Colonic mucosa (tissue), 4 donors: ENCODE measurements at regions not wholly inside any gene's neighbourhood (a gene's known extent, or its start where the extent isn't known, plus 50 kb on each side); places are given as distances from the start of the nearest gene placed in this dataset.

ENCODE experiments used
- DNase-seq: peaks from one replicate; pipeline ENCODE4 v3.0.0-alpha.2; 2020
- H3K27ac ChIP-seq: fragments of 200-600 bp; one replicate; pipeline ENCODE4 v1.8.0; 2021
- H3K27me3 ChIP-seq: fragments of 200-600 bp; one replicate; pipeline ENCODE4 v1.8.0; 2021
- H3K36me3 ChIP-seq: fragments of 200-600 bp; one replicate; pipeline ENCODE4 v1.8.0; 2021
- H3K4me1 ChIP-seq: fragments of 200-600 bp; one replicate; pipeline ENCODE4 v1.8.0; 2021; ENCODE audit warnings: mild to moderate bottlenecking
- H3K4me3 ChIP-seq: fragments of 200-600 bp; one replicate; pipeline ENCODE4 v1.8.0; 2021
- H3K9ac ChIP-seq, 2 donors: one replicate each; pipeline ENCODE4 v1.7.0; 2013; ENCODE audit warnings: control low read depth in 2 of 2, low read depth in 2 of 2, low read length in 2 of 2
- H3K9me3 ChIP-seq: fragments of 200-600 bp; one replicate; pipeline ENCODE4 v1.8.0; 2021
- CTCF ChIP-seq: fragments of 200-600 bp; IDR thresholded peaks from one replicate; pipeline ENCODE4 v1.8.0; 2022; ENCODE audit warnings: antibody characterized with exemption, mild to moderate bottlenecking
- intact Hi-C: fragments of 100-400 bp; cut with DNase I; formaldehyde crosslinking; loops from one replicate; pipeline ENCODE4 v1.14.1; 2022
- donor health status: healthy.
- donor health status: DM: no; HTN: no; CAD: no.
- donor health status: DM: no; HTN: no; CAD: no.

GRCh38 chr6:140320081-140321080 is 945.9 kb upstream of the CITED2 start:
- Histone ChIP-seq H3K4me3 (no peak overlapping the region), H3K9me3 (no peaks in the 10 kb centered on the region), H3K27me3 (no peaks in the 10 kb centered on the region), H3K27ac (no peak overlapping the region), H3K4me1 (no peaks in the 10 kb centered on the region), H3K9ac (no peak overlapping the region), H3K36me3 (no peaks in the 10 kb centered on the region)
- intact Hi-C loops = no loop called here
- DNase-seq = no peak
- no peak for TF ChIP-seq CTCF

GRCh38 chr6:140319209-140319608 is 944.8 kb upstream of the CITED2 start:
- H3K9ac ChIP-seq = no peak overlapping the region

GRCh38 chr6:140318408-140318807 is 944.0 kb upstream of the CITED2 start:
- Histone ChIP-seq H3K36me3 (no peaks in the 10 kb centered on the region), H3K4me1 (no peaks in the 10 kb centered on the region), H3K9me3 (no peaks in the 10 kb centered on the region), H3K27ac (no peak overlapping the region), H3K9ac (no peak overlapping the region), H3K4me3 (no peak overlapping the region), H3K27me3 (no peaks in the 10 kb centered on the region)
- no peak for TF ChIP-seq CTCF
- DNase-seq = no peak
- intact Hi-C loops = no loop called here

More at GRCh38 chr6:140319209-140319608, 944.8 kb upstream of the CITED2 start:
- H3K27ac ChIP-seq = no peak overlapping the region
- no peak for DNase-seq
- TF ChIP-seq CTCF = no peak
- no peak overlapping the region for H3K4me3 ChIP-seq
- no peaks in the 10 kb centered on the region for H3K27me3 ChIP-seq
- no peaks in the 10 kb centered on the region for H3K9me3 ChIP-seq
- intact Hi-C loops = no loop called here
- no peaks in the 10 kb centered on the region for H3K4me1 ChIP-seq
- no peaks in the 10 kb centered on the region for H3K36me3 ChIP-seq

GRCh38 chr6:140317950-140318349 is 943.5 kb upstream of the CITED2 start:
- Histone ChIP-seq H3K36me3 (no peaks in the 10 kb centered on the region), H3K27ac (no peak overlapping the region), H3K4me1 (no peaks in the 10 kb centered on the region), H3K4me3 (no peak overlapping the region), H3K27me3 (no peaks in the 10 kb centered on the region), H3K9ac (no peak overlapping the region), H3K9me3 (no peaks in the 10 kb centered on the region)
- DNase-seq = no peak
- intact Hi-C loops = no loop called here
- no peak for TF ChIP-seq CTCF

- no peak for TF ChIP-seq CTCF
- H3K4me1 ChIP-seq = no peaks in the 10 kb centered on the region
- no peaks in the 10 kb centered on the region for H3K27me3 ChIP-seq
- no peak overlapping the region for H3K4me3 ChIP-seq
- H3K36me3 ChIP-seq = no peaks in the 10 kb centered on the region
- intact Hi-C loops = no loop called here
- no peaks in the 10 kb centered on the region for H3K9me3 ChIP-seq
- no peak overlapping the region for H3K9ac ChIP-seq
- no peak for DNase-seq
- no peak overlapping the region for H3K27ac ChIP-seq
Observed at GRCh38 chr6:140316966-140317365, 942.5 kb upstream of the CITED2 start.
